HTR-8/SVneo (cell line): ENCODE measurements at regions not wholly inside any gene's neighbourhood (a gene's known extent, or its start where the extent isn't known, plus 50 kb on each side); places are given as distances from the start of the nearest gene placed in this dataset.
"Not testable (repeated sequence)": the region's sequence is repeated elsewhere in the genome, so short reads cannot be mapped to it uniquely, and the experiment has no call there.

ENCODE experiments used
- DNase-seq: peaks from one replicate; pipeline ENCODE4 v3.0.0; 2011; ENCODE audit warnings: low spot score, mixed read lengths; ENCODE audit not compliant: insufficient read length
- FAIRE-seq: peaks from 2 replicates; lab custom pipeline; 2011; peaks lifted over from hg19 to GRCh38; lab: Jason Lieb, UNC

DNA sequence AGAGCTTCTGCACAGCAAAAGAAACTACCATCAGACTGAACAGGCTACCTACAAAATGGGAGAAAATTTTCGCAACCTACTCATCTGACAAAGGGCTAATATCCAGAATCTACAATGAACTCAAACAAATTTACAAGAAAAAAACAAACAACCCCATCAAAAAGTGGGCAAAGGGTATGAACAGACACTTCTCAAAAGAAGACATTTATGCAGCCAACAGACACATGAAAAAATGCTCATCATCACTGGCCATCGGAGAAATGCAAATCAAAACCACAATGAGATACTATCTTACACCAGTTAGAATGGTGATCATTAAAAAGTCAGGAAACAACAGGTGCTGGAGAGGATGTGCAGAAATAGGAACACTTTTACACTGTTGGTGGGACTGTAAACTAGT is 179.4 kb upstream of the JUN start:
- DNase-seq, FAIRE-seq: not testable (repeated sequence)

GRCh38 chr1:58964428-58964827 is 180.6 kb upstream of the JUN start:
- no peak for FAIRE-seq
- DNase-seq: no peak

GRCh38 chr1:58964880-58965279 is 181.0 kb upstream of the JUN start:
- DNase-seq (no peak), FAIRE-seq (no peak)

DNA sequence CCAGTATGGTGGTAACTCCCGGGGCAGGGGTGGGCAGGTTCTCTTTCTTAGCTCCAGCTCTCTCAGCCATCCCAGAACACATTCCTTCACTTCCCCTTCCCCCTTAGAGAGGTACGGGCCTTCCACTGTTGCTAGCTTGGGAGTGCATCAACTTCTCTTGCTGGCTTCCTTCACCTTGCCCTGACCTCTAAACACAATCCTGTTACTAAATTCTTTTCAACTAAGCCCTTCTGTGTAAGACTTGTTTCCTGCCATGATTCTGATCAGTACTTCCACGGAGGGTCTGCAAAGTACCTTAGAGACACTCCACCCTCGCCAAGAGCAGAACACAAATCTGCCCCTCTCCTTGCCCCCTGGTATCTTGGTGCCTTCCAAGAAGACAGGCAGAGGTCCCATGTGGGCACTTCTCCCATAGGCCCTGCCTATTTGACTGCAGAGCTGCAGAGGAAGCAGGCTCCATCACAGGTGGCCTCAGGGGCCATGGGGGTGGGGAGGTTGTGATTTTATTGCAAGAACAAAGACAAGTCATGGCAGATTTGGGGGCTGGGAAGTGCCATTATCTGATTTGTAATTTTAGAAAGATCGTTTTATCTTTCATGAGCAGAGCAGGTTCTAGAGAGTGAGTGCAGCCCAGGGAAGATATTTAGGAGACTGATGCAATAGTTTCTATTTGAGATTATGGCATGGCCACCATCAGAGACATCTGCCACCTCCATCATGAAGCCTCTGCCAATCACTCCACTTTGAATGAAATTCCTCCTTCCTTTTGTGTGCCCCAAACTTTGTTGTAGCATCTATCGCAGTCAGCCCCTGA is 182.5 kb upstream of the JUN start:
- FAIRE-seq: no peak
- no peak for DNase-seq

GRCh38 chr1:58966917-58967740 is 183.3 kb upstream of the JUN start:
- FAIRE-seq: no peak
- no peak for DNase-seq

DNA sequence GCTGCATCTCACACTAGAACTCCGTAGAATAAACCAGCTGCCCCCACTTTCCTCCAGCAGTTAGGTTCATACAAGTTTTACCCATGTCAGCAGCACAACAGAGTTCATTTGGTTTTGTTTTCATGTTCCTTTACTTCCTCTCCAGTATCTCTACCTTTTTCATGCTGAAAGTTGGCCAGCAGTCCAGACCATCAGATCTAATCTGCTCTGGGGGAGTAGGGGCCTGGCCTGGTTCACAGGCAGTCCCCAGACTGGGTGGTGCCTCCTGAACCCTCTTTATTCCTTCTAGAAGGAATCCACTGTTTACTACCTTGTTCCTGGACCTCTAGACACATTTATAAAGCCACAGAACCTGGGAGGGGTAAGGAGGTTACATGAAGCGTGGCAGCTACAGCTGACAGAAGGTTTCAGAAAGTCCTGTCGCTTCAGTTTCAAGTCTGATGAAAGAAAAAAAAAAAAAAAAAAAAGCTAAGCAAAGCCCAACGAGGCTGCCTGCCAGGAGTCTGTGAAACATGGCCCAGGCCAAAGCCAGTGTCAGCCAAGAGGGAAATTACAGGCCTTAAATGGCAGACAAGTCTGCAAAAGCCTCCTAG is 184.6 kb upstream of the JUN start:
- FAIRE-seq: no peak
- no peak for DNase-seq

DNA sequence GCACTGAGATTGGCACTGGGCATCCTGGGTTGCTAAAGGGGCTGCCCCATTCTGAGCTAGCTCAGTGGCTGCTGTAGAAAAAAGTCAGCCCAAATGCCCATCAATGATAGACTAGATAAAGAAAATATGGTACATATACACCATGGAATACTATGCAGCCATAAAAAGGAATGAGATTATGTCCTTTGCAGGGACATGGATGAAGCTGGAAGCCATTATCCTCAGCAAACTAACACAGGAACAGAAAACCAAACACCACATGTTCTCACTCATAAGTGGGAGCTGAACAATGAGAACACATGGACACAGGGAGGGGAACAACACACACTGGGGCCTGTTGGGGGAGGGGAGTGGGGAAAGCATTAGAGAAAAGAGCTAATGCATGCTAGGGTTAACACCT is 185.3 kb upstream of the JUN start:
- FAIRE-seq: not testable (repeated sequence)

DNA sequence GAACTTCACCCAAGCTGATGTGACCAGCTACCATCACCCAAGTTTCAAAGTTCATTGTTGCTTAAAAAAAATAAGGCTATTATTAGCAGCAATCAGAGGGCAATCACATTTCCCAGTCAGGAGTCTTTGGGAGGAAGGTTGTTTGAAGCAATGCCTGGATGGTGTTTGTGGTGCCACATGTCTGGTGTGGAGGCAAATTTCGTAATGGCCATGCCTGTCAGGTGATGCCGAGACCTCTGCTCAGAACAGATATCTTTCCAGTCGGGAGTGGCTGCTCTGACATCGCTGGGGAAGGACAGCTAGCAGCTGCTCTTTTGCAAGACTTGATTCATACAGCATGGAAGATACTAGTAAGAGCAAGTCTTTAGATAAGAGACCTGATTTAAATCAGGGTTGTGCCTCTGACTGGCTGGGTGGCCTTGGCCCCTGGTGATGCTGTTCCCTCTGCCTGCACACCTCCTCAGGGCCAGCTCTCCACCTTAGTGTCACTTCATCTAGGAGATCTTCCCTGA is 187.8 kb upstream of the JUN start:
- no peak for DNase-seq

More for the DNA sequence above, 185.3 kb upstream of the JUN start:
- not testable (repeated sequence) for DNase-seq

DNA sequence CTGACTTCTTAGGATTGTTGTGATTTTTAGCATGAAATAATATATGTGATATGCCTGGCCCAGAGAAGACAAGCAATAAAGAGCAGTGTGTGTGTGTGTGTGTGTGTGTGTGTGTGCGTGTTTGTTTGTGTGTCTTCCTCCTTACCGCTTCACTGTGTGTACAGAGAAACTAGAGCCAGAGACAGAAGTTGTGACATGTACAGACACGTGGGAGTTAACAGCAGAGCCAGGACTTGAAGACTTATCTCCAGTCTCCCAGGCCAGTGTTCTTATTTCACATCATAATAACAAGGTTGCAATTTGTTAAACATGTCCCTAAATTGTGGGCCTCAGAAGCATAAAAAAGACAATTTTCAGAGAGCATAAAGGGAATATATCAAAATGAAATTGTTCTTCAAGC is 192.0 kb upstream of the JUN start:
- FAIRE-seq (no peak), DNase-seq (no peak)

More for the DNA sequence above, 187.8 kb upstream of the JUN start:
- FAIRE-seq: no peak

DNA sequence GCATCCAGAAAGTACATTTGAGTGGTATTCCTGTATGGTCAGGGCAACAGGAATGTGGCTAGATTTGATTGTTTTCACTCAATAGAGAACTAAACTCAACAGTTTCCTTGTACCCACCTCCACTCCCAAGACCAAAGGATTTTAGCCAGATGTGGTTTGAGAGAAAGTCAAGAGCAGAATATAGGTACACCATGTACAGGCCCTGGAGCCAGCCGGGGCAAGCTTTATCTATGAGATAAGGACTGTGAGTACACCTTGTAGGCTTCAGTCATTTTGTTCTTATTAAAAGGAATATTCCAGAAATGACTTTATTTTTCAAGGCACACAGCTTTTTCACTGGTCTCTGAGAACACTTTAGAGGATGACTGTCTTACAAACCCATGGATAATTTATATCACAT is 192.4 kb upstream of the JUN start:
- no peak for FAIRE-seq

GRCh38 chr1:58977598-58977997 is 193.8 kb upstream of the JUN start:
- FAIRE-seq (no peak), DNase-seq (no peak)

More for the DNA sequence above, 192.4 kb upstream of the JUN start:
- no peak for DNase-seq

DNA sequence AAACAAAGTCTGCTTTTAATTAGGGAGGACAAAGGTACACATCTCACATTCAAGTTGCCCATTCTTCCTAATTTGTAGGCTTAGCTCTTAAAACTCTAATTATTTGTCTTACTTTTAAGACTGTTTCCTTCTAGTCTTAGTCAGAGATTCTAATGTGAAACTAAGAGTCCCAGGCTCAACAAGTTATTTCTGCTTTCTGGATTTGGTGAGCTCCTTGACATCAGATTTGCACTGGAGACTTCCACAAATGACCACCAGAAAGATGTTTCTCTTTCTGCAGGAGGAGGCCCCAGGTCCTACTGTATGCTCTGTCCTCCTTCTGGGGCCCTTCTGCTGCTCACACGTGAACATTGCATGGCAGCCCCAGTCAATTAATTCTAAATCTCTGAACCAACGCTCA is 194.2 kb upstream of the JUN start:
- FAIRE-seq (no peak), DNase-seq (no peak)

- FAIRE-seq: no peak
These were observed 195.2 kb upstream of the JUN start for GRCh38 chr1:58979086-58979485.

DNA sequence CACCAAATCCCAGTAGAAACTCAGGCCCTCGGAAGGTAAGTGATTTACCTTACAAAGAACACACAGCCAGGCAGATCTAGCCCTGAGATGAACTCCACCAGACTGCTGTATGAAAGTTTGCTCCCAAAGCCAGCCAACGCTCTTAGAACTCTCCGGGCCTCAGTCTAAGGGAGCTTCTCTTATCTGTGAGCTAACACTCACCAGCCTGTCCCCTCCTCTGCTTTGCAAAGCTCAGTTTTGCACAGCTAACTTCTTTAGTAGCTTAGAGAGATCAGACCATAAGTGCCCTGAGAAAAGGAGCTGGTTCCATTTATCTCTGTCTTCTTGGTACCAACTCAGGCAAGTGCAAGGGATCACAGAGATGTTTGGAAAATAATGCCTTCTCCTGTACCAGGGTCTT is 195.8 kb upstream of the JUN start:
- FAIRE-seq (no peak), DNase-seq (no peak)

More at GRCh38 chr1:58979086-58979485, 195.2 kb upstream of the JUN start:
- DNase-seq: no peak

DNA sequence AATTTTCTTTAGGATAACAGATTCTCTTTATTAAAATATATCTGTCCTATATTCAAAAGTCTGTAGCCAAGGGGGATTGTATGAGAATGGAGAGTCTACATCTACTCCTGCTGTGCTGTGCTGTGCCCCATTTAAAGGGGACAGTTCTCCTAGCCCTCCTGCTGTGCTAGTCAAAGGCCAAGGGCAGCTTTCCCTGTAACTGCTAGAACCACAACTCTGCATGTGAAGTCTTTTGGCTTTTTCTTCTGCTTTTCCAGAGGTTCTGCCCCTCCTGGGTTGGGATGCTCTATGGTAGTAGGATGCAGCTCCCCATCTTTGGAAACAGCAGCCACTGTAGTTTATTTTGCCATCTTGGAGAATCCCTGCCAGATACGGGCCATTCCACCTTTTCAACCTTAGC is 197.5 kb upstream of the JUN start:
- DNase-seq (no peak), FAIRE-seq (no peak)

GRCh38 chr1:58982259-58982998 is 198.6 kb upstream of the JUN start:
- FAIRE-seq (no peak), DNase-seq (no peak)

- no peak for DNase-seq
- no peak for FAIRE-seq
These were observed 199.3 kb upstream of the JUN start for GRCh38 chr1:58983162-58983561.

DNA sequence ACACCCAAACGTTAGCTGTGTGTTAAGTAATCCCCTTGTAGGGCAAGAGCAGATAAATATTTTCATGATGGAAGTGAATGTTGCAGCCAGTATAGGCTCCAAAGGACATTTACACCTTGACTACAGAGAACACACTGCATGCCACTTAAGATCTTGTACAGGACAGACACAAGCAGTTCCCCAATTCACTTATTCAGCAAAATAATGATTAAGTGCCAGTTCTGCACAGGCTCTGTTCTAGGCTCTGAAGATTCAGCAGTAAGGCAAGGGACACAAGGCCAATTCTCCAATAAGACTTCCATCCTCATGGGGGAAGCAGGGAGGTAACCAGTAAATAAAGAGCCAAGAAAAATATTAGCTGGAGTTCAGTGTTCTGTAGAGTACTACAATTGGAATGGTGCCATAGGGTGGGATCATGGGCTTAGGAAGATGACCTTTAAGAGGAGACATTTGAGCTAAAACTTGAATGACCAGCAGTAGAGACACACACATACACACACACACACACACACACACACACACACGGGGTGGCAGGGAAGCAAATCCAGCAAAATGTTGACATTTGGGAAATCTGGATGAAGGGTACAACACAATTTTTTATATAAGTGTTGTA is 199.9 kb upstream of the JUN start:
- FAIRE-seq (no peak), DNase-seq (no peak)

- FAIRE-seq (no peak), DNase-seq (no peak)
These were observed 203.3 kb upstream of the JUN start for GRCh38 chr1:58986996-58987767.
